ENCODE measurements at regions not wholly inside any gene's neighbourhood (a gene's known extent, or its start where the extent isn't known, plus 50 kb on each side); places are given as distances from the start of the nearest gene placed in this dataset.

GRCh38 chr12:91347481-91348214 is 165.0 kb upstream of the DCN start:
- TF ChIP-seq EZH2 (IDR thresholded peaks at IDR 0.05; ENCODE audit: borderline replicate concordance, low read depth, low read length, severe bottlenecking) (no peak), CTCF (IDR thresholded peaks at IDR 0.05; ENCODE audit: borderline replicate concordance, extremely low read depth, low read length, poor library complexity, severe bottlenecking) (no peak)
